GM12873 (cell line): ENCODE measurements at regions not wholly inside any gene's neighbourhood (a gene's known extent, or its start where the extent isn't known, plus 50 kb on each side); places are given as distances from the start of the nearest gene placed in this dataset.

Source experiments
- TF ChIP-seq, protein P1 (sequence below): IDR thresholded peaks from 2 replicates; pipeline ENCODE4 v1.5.1; 2012; ENCODE audit warnings: low read depth, mild to moderate bottlenecking, moderate library complexity, low read length, control low read depth; ENCODE audit not compliant: insufficient read depth; ENCODE audit errors: missing control alignments

DNA sequence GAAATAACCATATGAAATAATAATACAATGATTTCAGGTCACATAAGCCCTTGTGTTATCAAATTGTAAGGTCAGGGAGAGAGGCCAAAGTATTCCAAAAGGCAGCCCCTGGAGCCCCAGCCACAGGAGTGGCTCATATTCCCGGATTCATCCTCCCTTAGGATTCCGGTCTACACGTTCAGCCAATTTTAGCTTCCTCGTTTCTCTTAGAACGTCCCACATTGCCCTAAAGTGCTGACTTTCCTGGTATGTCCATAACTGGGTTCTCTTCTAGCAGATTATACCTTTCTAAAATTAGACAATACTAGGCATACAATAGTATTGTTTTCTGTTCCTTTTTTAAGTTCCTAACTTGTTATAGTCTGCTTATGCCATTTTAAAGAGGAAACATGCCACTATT is 192.7 kb upstream of the NOX3 start:
- TF ChIP-seq, protein P1, sequence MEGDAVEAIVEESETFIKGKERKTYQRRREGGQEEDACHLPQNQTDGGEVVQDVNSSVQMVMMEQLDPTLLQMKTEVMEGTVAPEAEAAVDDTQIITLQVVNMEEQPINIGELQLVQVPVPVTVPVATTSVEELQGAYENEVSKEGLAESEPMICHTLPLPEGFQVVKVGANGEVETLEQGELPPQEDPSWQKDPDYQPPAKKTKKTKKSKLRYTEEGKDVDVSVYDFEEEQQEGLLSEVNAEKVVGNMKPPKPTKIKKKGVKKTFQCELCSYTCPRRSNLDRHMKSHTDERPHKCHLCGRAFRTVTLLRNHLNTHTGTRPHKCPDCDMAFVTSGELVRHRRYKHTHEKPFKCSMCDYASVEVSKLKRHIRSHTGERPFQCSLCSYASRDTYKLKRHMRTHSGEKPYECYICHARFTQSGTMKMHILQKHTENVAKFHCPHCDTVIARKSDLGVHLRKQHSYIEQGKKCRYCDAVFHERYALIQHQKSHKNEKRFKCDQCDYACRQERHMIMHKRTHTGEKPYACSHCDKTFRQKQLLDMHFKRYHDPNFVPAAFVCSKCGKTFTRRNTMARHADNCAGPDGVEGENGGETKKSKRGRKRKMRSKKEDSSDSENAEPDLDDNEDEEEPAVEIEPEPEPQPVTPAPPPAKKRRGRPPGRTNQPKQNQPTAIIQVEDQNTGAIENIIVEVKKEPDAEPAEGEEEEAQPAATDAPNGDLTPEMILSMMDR, result no peak

DNA sequence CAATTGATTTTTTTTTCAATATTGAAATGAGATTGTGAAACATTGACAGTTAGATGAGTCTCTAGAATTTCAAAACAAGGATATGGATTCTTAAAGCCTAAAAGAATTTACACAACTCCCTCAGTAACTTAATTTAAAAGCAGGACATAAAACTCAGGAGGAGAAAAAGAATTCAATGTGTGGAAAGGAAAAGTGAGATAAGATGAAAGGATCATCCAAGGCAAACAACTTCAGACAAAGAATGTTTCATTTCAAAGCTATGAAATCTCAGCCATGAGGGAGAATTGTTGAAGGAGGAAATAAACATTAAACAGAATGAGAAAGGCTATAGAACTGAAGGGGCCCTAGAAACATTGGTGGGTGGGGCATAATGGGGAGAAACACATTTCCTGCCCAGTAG is 191.7 kb upstream of the NOX3 start:
- TF ChIP-seq, protein P1, result no peak

DNA sequence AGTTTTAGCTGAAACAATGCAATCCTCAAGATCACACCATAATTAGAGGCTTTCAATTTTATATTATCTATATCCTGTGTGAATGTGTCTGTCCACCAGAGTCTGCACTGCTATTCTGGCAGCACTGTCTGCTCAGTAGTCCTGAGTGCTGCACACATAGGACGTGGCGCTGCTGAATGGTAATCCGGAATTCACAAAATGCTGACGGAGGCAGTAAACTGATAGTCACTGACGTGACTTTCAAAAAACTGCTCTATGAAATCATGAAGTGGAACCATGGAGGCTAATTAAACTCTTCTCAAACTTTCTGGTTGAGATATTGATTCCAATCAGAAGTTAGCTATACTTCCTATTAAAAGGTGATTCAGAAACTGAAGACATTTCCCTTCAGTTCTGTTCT is 190.8 kb upstream of the NOX3 start:
- TF ChIP-seq, protein P1, result no peak

DNA sequence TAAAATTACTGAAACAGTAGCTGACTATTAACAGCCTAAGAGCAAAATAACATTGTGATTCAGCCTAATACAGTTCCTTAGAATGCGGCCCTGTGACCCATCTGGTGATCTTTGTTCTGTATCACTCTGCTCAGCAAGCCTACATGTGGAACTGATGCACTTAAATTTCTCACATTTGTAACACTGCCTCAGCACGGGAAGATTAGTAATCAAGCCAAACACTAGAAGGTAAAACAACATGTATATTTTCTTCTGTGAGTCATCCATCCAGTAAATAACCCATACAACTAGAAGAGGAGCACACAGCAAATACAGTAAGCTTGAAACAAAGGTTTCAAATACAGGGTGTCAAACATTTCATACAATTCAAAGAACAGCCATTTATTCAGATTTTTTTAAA is 189.7 kb upstream of the NOX3 start:
- TF ChIP-seq, protein P1, result no peak

DNA sequence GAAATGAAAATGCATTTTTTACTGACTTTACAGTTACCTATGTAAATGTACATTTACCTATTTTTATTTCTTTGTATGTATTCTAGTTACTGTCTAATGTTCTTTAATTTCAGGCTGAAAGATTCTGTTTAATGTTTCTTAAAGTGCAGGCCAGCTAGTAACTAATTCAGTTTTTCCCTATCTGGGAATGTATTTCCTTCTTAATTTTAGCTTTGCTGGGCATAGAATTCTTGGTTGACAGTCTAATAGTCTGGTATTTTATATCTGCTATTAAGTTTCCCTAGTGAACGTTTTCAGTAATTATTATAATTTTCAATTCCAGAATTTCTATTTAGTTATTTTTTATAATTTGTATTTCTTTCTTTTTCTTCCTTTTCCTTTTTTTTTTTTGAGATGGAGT is 186.0 kb upstream of the NOX3 start:
- TF ChIP-seq, protein P1, result no peak

DNA sequence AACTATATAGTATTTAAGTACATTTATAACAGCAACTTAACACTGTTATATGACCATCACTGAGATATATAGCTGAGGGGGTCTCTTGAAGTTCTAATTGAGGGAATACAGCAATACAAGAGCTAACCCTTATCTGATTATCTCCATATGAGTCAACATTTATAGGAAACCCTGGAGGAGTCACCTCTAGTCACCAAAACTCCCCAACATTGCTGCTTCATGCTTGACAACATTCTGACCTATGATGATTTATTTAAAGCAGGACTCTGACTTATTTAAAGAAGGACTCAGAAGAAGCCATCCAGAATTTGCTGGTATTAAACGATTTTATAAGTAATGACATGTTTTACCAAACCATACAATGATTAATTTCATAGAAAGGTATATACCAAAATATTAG is 182.6 kb upstream of the NOX3 start:
- TF ChIP-seq, protein P1, result no peak

DNA sequence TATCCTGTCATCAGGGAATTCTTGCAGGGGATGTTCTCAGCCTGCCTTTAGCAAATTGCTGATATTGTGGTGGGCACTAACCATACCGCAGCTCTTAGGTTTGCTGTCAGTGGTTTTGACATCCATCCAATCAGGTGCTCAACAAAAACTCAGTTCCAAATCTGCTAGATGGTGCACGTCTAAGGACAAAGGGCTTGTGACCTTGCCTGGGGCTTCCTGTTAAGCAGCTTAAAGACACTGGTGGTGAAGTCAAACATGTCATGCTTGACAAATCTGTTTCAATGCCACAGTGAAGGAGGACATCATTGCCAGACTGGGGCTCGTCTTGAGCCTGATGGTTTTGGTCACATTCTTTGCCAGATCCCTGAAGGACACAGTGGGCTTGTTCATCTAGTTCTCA is 179.8 kb upstream of the NOX3 start:
- TF ChIP-seq, protein P1, result no peak
